Iris pigment epithelial cell (primary cell): ENCODE measurements at regions not wholly inside any gene's neighbourhood (a gene's known extent, or its start where the extent isn't known, plus 50 kb on each side); places are given as distances from the start of the nearest gene placed in this dataset.

Experiments used
- DNase-seq: peaks from one replicate; pipeline ENCODE4 v3.0.0-alpha.2; 2011; ENCODE audit warnings: low read depth

- no peak for DNase-seq
These were observed 183.6 kb downstream of the SEC16B start for GRCh38 chr1:177786176-177786745.

- no peak for DNase-seq
These were observed 184.9 kb downstream of the SEC16B start for GRCh38 chr1:177784936-177785335.

GRCh38 chr1:177784409-177784808, 185.4 kb downstream of the SEC16B start:
- no peak for DNase-seq

- no peak for DNase-seq
These were observed 186.8 kb downstream of the SEC16B start for GRCh38 chr1:177783051-177783450.

- peak; percentile 84 for DNase-seq
These were observed 189.7 kb downstream of the SEC16B start for GRCh38 chr1:177780096-177780700.

GRCh38 chr1:177779166-177779965, 190.5 kb downstream of the SEC16B start:
- no peak for DNase-seq

GRCh38 chr1:177775924-177776323, 193.9 kb downstream of the SEC16B start:
- DNase-seq: no peak

- peak; percentile 40 for DNase-seq
These were observed 197.4 kb downstream of the SEC16B start for GRCh38 chr1:177772386-177772960.

- DNase-seq: no peak
These were observed 198.2 kb downstream of the SEC16B start for GRCh38 chr1:177771688-177772087.

- DNase-seq: no peak
These were observed 199.8 kb downstream of the SEC16B start for GRCh38 chr1:177770096-177770495.

- no peak for DNase-seq
These were observed 213.9 kb downstream of the SEC16B start for GRCh38 chr1:177755851-177756560.

GRCh38 chr1:177754603-177755002, 215.3 kb downstream of the SEC16B start:
- DNase-seq: no peak

GRCh38 chr1:177753655-177754054, 216.2 kb downstream of the SEC16B start:
- no peak for DNase-seq

GRCh38 chr1:177748080-177748801, 221.6 kb downstream of the SEC16B start:
- DNase-seq: no peak

- no peak for DNase-seq
These were observed 223.7 kb downstream of the SEC16B start for GRCh38 chr1:177746155-177746554.

GRCh38 chr1:177744906-177745305, 225.0 kb downstream of the SEC16B start:
- DNase-seq: no peak

- no peak for DNase-seq
These were observed 228.4 kb downstream of the SEC16B start for GRCh38 chr1:177741476-177741875.

- no peak for DNase-seq
These were observed 230.1 kb downstream of the SEC16B start for GRCh38 chr1:177739780-177740179.

- no peak for DNase-seq
These were observed 232.4 kb downstream of the SEC16B start for GRCh38 chr1:177737456-177737855.

- no peak for DNase-seq
These were observed 237.7 kb downstream of the SEC16B start for GRCh38 chr1:177732178-177732577.

GRCh38 chr1:177729646-177730045, 240.2 kb downstream of the SEC16B start:
- DNase-seq: no peak

GRCh38 chr1:177723533-177723932, 246.3 kb downstream of the SEC16B start:
- no peak for DNase-seq
